SH-SY5Y (cell line): ENCODE measurements at regions not wholly inside any gene's neighbourhood (a gene's known extent, or its start where the extent isn't known, plus 50 kb on each side); places are given as distances from the start of the nearest gene placed in this dataset.

Experiments used
- GATA2 ChIP-seq: IDR thresholded peaks from 2 replicates; pipeline ENCODE4 v1.6.1; 2011; ENCODE audit warnings: mild to moderate bottlenecking, low read depth, low read length
- GATA3 ChIP-seq: IDR thresholded peaks from 2 replicates; pipeline ENCODE4 v1.6.1; 2011; ENCODE audit warnings: low read depth, mild to moderate bottlenecking, low read length, moderate library complexity

GRCh38 chr15:37679627-37680026 lies 254.8 kb upstream of the TMCO5A start:
- TF ChIP-seq GATA3 (no peak), GATA2 (no peak)
